GM12878 (cell line): ENCODE measurements at regions not wholly inside any gene's neighbourhood (a gene's known extent, or its start where the extent isn't known, plus 50 kb on each side); places are given as distances from the start of the nearest gene placed in this dataset.
A peak's percentile ranks its signal among the peaks of the same experiment; 100 is the strongest.

ENCODE experiments used
- ASH2L ChIP-seq: fragments of 300-600, 200-600 bp; sonication (generic); IDR thresholded peaks from 2 replicates; pipeline ENCODE4 v1.6.1; 2017; ENCODE audit warnings: low read depth, mild to moderate bottlenecking, borderline replicate concordance
- BMI1 ChIP-seq: fragments of 450-650 bp; IDR thresholded peaks from 2 replicates; pipeline ENCODE4 v1.6.1; 2016; ENCODE audit warnings: mild to moderate bottlenecking, moderate library complexity, borderline replicate concordance
- FOXK2 ChIP-seq: fragments of 450-650 bp; IDR thresholded peaks from 2 replicates; pipeline ENCODE4 v1.6.1; 2017; ENCODE audit warnings: mild to moderate bottlenecking, moderate library complexity
- GABPA ChIP-seq: IDR thresholded peaks from 2 replicates; pipeline ENCODE4 v1.6.1; 2014; ENCODE audit warnings: antibody characterized with exemption, low read depth, mild to moderate bottlenecking, inconsistent platforms
- JUNB ChIP-seq: IDR thresholded peaks from 2 replicates; pipeline ENCODE4 v1.6.1; 2016; ENCODE audit warnings: antibody characterized with exemption, mild to moderate bottlenecking
- JUND ChIP-seq: IDR thresholded peaks from 2 replicates; pipeline ENCODE4 v1.6.1; 2012; ENCODE audit warnings: low read depth, mild to moderate bottlenecking, low read length, improper control_type of control experiment, moderate library complexity
- MTA3 ChIP-seq: IDR thresholded peaks from 2 replicates; pipeline ENCODE4 v1.6.1; 2012; ENCODE audit warnings: low read length, inconsistent platforms, borderline replicate concordance
- NR2F1 ChIP-seq: fragments of 450-650 bp; conservative IDR thresholded peaks from 2 replicates; pipeline ENCODE4 v1.6.1; 2017; ENCODE audit warnings: mild to moderate bottlenecking
- PAX8 ChIP-seq: fragments of 450-650 bp; IDR thresholded peaks from 2 replicates; pipeline ENCODE4 v1.6.1; 2017; ENCODE audit warnings: mild to moderate bottlenecking, moderate library complexity
- RB1 ChIP-seq: fragments of 450-650 bp; formaldehyde crosslinking; IDR thresholded peaks from 2 replicates; pipeline ENCODE4 v1.6.1; 2017; ENCODE audit warnings: mild to moderate bottlenecking, borderline replicate concordance
- RCOR1 ChIP-seq: conservative IDR thresholded peaks from 2 replicates; pipeline ENCODE4 v1.6.1; 2012; ENCODE audit warnings: low read depth, low read length, improper control_type of control experiment
- RELA ChIP-seq: fragments of 450-650 bp; IDR thresholded peaks from 2 replicates; pipeline ENCODE4 v1.8.0; 2014; ENCODE audit warnings: borderline replicate concordance; ENCODE audit not compliant: partially characterized antibody
- SMAD1 ChIP-seq: fragments of 450-650 bp; IDR thresholded peaks from 2 replicates; pipeline ENCODE4 v1.6.1; 2018; ENCODE audit warnings: mild to moderate bottlenecking, low read depth; ENCODE audit not compliant: partially characterized antibody
- SMAD5 ChIP-seq: IDR thresholded peaks from 2 replicates; pipeline ENCODE4 v1.6.1; 2016; ENCODE audit warnings: antibody characterized with exemption, low read depth
- SMC3 ChIP-seq: IDR thresholded peaks from 2 replicates; pipeline ENCODE4 v1.6.1; 2011; ENCODE audit warnings: low read length, improper control_type of control experiment, borderline replicate concordance
- STAT1 ChIP-seq: fragments of 450-650 bp; conservative IDR thresholded peaks from 2 replicates; pipeline ENCODE4 v1.6.1; 2014; ENCODE audit warnings: antibody characterized with exemption, mild to moderate bottlenecking
- SUZ12 ChIP-seq: fragments of 200-600 bp; sonication (generic); IDR thresholded peaks from one replicate; pipeline ENCODE4 v1.6.1; 2018; ENCODE audit warnings: antibody characterized with exemption, mild to moderate bottlenecking; ENCODE audit not compliant: unreplicated experiment
- USF2 ChIP-seq: IDR thresholded peaks from 2 replicates; pipeline ENCODE4 v1.6.1; 2011; ENCODE audit warnings: low read depth, low read length, improper control_type of control experiment, borderline replicate concordance
- YBX1 ChIP-seq: fragments of 450-650 bp; IDR thresholded peaks from 2 replicates; pipeline ENCODE4 v1.6.1; 2016; ENCODE audit warnings: antibody characterized with exemption
- ZBTB4 ChIP-seq: fragments of 450-650 bp; formaldehyde crosslinking; IDR thresholded peaks from 2 replicates; pipeline ENCODE4 v1.4.0; 2022; ENCODE audit warnings: mild to moderate bottlenecking, moderate library complexity
- TF ChIP-seq, protein P1 (sequence below): fragments of 450-650 bp; IDR thresholded peaks from 2 replicates; pipeline ENCODE4 v1.6.1; 2017; ENCODE audit warnings: mild to moderate bottlenecking
- TF ChIP-seq, protein P2 (sequence below): fragments of 450-650 bp; formaldehyde crosslinking; IDR thresholded peaks from 2 replicates; pipeline ENCODE4 v1.5.0; 2022; ENCODE audit warnings: mild to moderate bottlenecking, missing genetic modification characterization

- TF ChIP-seq USF2 (peak; percentile 51), PAX8 (no peak), ZBTB4 (no peak), ASH2L (no peak), YBX1 (no peak), RELA (peak; percentile 27), SMC3 (no peak), RCOR1 (no peak), SUZ12 (no peak), SMAD5 (0 out of 2 replicates have a peak, but pooled peaks have one; percentile 11), FOXK2 (no peak), JUND (peak; percentile 39; the same call in 1 of the 2 replicates), GABPA (no peak), STAT1 (no peak), BMI1 (no peak), NR2F1 (peak; percentile 91), JUNB (no peak), RB1 (no peak; the same call in 1 of the 2 replicates), MTA3 (no peak), SMAD1 (no peak)
- TF ChIP-seq, protein P1, sequence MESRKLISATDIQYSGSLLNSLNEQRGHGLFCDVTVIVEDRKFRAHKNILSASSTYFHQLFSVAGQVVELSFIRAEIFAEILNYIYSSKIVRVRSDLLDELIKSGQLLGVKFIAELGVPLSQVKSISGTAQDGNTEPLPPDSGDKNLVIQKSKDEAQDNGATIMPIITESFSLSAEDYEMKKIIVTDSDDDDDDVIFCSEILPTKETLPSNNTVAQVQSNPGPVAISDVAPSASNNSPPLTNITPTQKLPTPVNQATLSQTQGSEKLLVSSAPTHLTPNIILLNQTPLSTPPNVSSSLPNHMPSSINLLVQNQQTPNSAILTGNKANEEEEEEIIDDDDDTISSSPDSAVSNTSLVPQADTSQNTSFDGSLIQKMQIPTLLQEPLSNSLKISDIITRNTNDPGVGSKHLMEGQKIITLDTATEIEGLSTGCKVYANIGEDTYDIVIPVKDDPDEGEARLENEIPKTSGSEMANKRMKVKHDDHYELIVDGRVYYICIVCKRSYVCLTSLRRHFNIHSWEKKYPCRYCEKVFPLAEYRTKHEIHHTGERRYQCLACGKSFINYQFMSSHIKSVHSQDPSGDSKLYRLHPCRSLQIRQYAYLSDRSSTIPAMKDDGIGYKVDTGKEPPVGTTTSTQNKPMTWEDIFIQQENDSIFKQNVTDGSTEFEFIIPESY: no peak
- TF ChIP-seq, protein P2, sequence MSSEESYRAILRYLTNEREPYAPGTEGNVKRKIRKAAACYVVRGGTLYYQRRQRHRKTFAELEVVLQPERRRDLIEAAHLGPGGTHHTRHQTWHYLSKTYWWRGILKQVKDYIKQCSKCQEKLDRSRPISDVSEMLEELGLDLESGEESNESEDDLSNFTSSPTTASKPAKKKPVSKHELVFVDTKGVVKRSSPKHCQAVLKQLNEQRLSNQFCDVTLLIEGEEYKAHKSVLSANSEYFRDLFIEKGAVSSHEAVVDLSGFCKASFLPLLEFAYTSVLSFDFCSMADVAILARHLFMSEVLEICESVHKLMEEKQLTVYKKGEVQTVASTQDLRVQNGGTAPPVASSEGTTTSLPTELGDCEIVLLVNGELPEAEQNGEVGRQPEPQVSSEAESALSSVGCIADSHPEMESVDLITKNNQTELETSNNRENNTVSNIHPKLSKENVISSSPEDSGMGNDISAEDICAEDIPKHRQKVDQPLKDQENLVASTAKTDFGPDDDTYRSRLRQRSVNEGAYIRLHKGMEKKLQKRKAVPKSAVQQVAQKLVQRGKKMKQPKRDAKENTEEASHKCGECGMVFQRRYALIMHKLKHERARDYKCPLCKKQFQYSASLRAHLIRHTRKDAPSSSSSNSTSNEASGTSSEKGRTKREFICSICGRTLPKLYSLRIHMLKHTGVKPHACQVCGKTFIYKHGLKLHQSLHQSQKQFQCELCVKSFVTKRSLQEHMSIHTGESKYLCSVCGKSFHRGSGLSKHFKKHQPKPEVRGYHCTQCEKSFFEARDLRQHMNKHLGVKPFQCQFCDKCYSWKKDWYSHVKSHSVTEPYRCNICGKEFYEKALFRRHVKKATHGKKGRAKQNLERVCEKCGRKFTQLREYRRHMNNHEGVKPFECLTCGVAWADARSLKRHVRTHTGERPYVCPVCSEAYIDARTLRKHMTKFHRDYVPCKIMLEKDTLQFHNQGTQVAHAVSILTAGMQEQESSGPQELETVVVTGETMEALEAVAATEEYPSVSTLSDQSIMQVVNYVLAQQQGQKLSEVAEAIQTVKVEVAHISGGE: no peak
Measured at GRCh38 chr17:72419866-72420774, 299.3 kb downstream of the SOX9 start (continued).
